ENCODE measurements at regions not wholly inside any gene's neighbourhood (a gene's known extent, or its start where the extent isn't known, plus 50 kb on each side); places are given as distances from the start of the nearest gene placed in this dataset.

- BruUV-seq (replicated peaks): no TSS peak
Observed at GRCh38 chr9:120324461-120324860, 255.5 kb downstream of the CDK5RAP2 start.

GRCh38 chr9:120323125-120323524, 256.8 kb downstream of the CDK5RAP2 start:
- no peak for TF ChIP-seq CTCF (IDR thresholded peaks at IDR 0.05; ENCODE audit: insufficient read depth in 1 of 2, low read depth in 1 of 2, low read length in 1 of 2, severe bottlenecking in 1 of 2, unreplicated experiment in 1 of 2)
- DNase-seq: no peak
- ChIA-PET CTCF (no interaction called here), POLR2A (no interaction called here)
- no peaks in the 10 kb centered on the region for H3K9me3 ChIP-seq
- H3K27me3 Mint-ChIP-seq (ENCODE audit: insufficient read depth, unreplicated experiment): peaks cover 19% of the 10 kb centered on the region
- H3K9me3 Mint-ChIP-seq (ENCODE audit: unreplicated experiment): no peaks in the 10 kb centered on the region
- no peak overlapping the region for H3K4me3 ChIP-seq (ENCODE audit: low read depth, low read length)
- H3K27me3 ChIP-seq (replicated peaks; ENCODE audit: control insufficient read depth, insufficient read depth, low read length): no peaks in the 10 kb centered on the region
- H3K27ac Mint-ChIP-seq (ENCODE audit: unreplicated experiment): no peak overlapping the region
- no peaks in the 10 kb centered on the region for H3K36me3 Mint-ChIP-seq (ENCODE audit: insufficient read depth, unreplicated experiment)
- intact Hi-C loops (cut with micrococcal nuclease; ENCODE audit: unreplicated experiment): no loop called here
- H3K4me1 Mint-ChIP-seq (ENCODE audit: low read depth, unreplicated experiment): no peaks in the 10 kb centered on the region
- H3K36me3 ChIP-seq (ENCODE audit: control insufficient read depth, insufficient read depth, low read length): no peaks in the 10 kb centered on the region
- no peaks in the 10 kb centered on the region for H3K4me1 ChIP-seq
- BruUV-seq (replicated peaks): no TSS peak
- H3K4me3 Mint-ChIP-seq (ENCODE audit: unreplicated experiment): no peak overlapping the region

More at GRCh38 chr9:120324461-120324860, 255.5 kb downstream of the CDK5RAP2 start:
- ChIA-PET POLR2A (no interaction called here), CTCF (no interaction called here)
- no peaks in the 10 kb centered on the region for H3K36me3 Mint-ChIP-seq (ENCODE audit: insufficient read depth, unreplicated experiment)
- no peak overlapping the region for H3K4me3 Mint-ChIP-seq (ENCODE audit: unreplicated experiment)
- Histone ChIP-seq H3K36me3 (ENCODE audit: control insufficient read depth, insufficient read depth, low read length) (no peaks in the 10 kb centered on the region), H3K27me3 (replicated peaks; ENCODE audit: control insufficient read depth, insufficient read depth, low read length) (no peaks in the 10 kb centered on the region), H3K9me3 (no peaks in the 10 kb centered on the region), H3K4me3 (ENCODE audit: low read depth, low read length) (no peak overlapping the region), H3K4me1 (no peaks in the 10 kb centered on the region)
- peaks cover 15% of the 10 kb centered on the region for H3K27me3 Mint-ChIP-seq (ENCODE audit: insufficient read depth, unreplicated experiment)
- no peak overlapping the region for H3K27ac Mint-ChIP-seq (ENCODE audit: unreplicated experiment)
- no peak for TF ChIP-seq CTCF (IDR thresholded peaks at IDR 0.05; ENCODE audit: insufficient read depth in 1 of 2, low read depth in 1 of 2, low read length in 1 of 2, severe bottlenecking in 1 of 2, unreplicated experiment in 1 of 2)
- DNase-seq: no peak
- intact Hi-C loops (cut with micrococcal nuclease; ENCODE audit: unreplicated experiment): no loop called here
- H3K9me3 Mint-ChIP-seq (ENCODE audit: unreplicated experiment): no peaks in the 10 kb centered on the region
- no peaks in the 10 kb centered on the region for H3K4me1 Mint-ChIP-seq (ENCODE audit: low read depth, unreplicated experiment)

DNA sequence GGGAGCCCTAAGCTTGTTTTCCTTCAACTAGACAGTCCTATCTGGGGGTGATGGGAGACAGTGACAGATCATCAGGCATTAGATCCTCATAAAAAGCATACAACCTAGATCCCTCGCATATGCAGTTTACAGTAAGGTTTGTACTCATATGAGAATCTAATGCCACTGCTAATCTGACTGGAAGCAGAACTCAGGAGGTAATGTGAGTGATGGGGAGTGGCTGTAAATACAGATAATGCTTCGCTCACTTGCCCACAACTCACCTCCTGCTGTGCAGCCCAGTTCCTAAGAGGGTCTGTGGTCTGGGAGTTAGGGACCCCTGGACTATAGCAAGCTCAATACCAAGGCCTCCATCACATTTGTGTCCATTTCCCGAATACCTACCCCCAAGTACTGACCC, 260.5 kb downstream of the CDK5RAP2 start:
- ChIA-PET CTCF (no interaction called here), POLR2A (no interaction called here)
- Mint-ChIP-seq H3K9me3 (ENCODE audit: unreplicated experiment) (no peaks in the 10 kb centered on the region), H3K27me3 (ENCODE audit: insufficient read depth, unreplicated experiment) (peaks cover 20% of the 10 kb centered on the region), H3K4me1 (ENCODE audit: low read depth, unreplicated experiment) (no peaks in the 10 kb centered on the region), H3K27ac (ENCODE audit: unreplicated experiment) (no peak overlapping the region), H3K4me3 (ENCODE audit: unreplicated experiment) (no peak overlapping the region), H3K36me3 (ENCODE audit: insufficient read depth, unreplicated experiment) (no peaks in the 10 kb centered on the region)
- no peak for TF ChIP-seq CTCF (IDR thresholded peaks at IDR 0.05; ENCODE audit: insufficient read depth in 1 of 2, low read depth in 1 of 2, low read length in 1 of 2, severe bottlenecking in 1 of 2, unreplicated experiment in 1 of 2)
- no peak overlapping the region for H3K4me3 ChIP-seq (ENCODE audit: low read depth, low read length)
- no peak for DNase-seq
- no peaks in the 10 kb centered on the region for H3K36me3 ChIP-seq (ENCODE audit: control insufficient read depth, insufficient read depth, low read length)
- intact Hi-C loops (cut with micrococcal nuclease; ENCODE audit: unreplicated experiment): no loop called here
- no peaks in the 10 kb centered on the region for H3K4me1 ChIP-seq
- peaks cover 4% of the 10 kb centered on the region; the same call in 1 of the 2 replicates for H3K9me3 ChIP-seq
- no peaks in the 10 kb centered on the region for H3K27me3 ChIP-seq (replicated peaks; ENCODE audit: control insufficient read depth, insufficient read depth, low read length)
- BruUV-seq (replicated peaks): no TSS peak
